GM21786 (cell line): ENCODE measurements at regions not wholly inside any gene's neighbourhood (a gene's known extent, or its start where the extent isn't known, plus 50 kb on each side); places are given as distances from the start of the nearest gene placed in this dataset.

Experiments used
- ATAC-seq: cut with Tn5 transposase; IDR thresholded peaks from one replicate; pipeline ENCODE4 v1.9.1; 2021; ENCODE audit not compliant: unreplicated experiment

- ATAC-seq = no peak
Measured at GRCh38 chr10:129416956-129417765, 49.9 kb upstream of the MGMT start.
